ENCODE measurements at regions not wholly inside any gene's neighbourhood (a gene's known extent, or its start where the extent isn't known, plus 50 kb on each side); places are given as distances from the start of the nearest gene placed in this dataset.

DNA sequence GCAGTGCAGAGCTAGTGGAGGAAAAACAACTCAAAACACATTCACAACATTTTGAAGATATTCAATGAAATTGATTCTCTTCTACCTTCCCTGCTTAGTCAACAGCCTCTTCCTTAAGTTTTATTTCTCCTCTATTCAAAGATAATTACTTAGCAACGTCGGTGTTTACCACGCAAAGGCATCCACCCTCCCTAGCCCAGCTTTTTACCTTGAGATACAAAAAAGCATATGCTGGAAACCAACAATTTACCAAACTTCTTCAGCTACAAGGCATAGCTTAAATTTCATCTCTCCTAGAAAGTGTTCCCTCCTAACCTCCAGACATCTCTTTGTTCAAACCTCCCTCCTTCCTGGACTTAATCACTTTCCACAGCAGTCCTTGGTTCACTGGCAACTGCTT, 102.8 kb upstream of the SOD1 start:
- H3K9me3 ChIP-seq (replicated peaks; ENCODE audit: control insufficient read depth, low read depth, low read length): no peaks in the 10 kb centered on the region
- H3K4me3 ChIP-seq (ENCODE audit: low read length): no peak overlapping the region
- WGBS (ENCODE audit: insufficient coverage): 58% methylated on average over 3 of the region's 3 CpGs
- H3K27me3 ChIP-seq (ENCODE audit: control insufficient read depth, insufficient read depth, low read length): peaks cover 29% of the 10 kb centered on the region
- no peak overlapping the region for H3K27ac ChIP-seq (ENCODE audit: low read length)
- no peaks in the 10 kb centered on the region for H3K36me3 ChIP-seq (ENCODE audit: control insufficient read depth, insufficient read depth, low read length)
- peaks cover 19% of the 10 kb centered on the region for H3K4me1 ChIP-seq (ENCODE audit: control insufficient read depth, insufficient read depth, low read length)
- DNase-seq: no peak

DNA sequence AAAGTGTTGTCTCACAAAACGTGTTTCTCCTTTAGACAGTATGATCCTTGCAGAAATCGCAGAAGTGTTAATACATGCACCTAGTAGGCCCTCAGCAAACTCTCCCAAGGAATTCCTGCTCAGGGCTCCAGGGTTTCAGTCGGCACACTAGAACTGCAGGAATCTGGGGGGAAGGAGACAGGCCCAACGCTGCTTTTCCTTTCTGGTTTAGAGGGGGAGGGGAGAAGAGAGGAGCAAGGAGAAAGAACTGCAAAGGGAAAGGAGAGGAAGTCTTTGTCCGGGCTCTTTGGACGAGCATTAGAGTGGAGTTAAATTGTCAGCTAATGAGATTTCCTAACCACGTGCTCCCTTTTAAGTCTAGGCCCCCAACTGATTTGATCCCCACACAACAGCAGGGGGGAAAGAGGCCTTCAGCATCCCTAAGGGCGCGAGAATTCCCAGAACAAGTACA, 103.7 kb upstream of the SOD1 start:
- Histone ChIP-seq H3K9me3 (replicated peaks; ENCODE audit: control insufficient read depth, low read depth, low read length) (no peaks in the 10 kb centered on the region), H3K27ac (ENCODE audit: low read length) (no peak overlapping the region), H3K36me3 (ENCODE audit: control insufficient read depth, insufficient read depth, low read length) (no peaks in the 10 kb centered on the region), H3K4me1 (ENCODE audit: control insufficient read depth, insufficient read depth, low read length) (peaks cover 19% of the 10 kb centered on the region), H3K27me3 (ENCODE audit: control insufficient read depth, insufficient read depth, low read length) (peaks cover 29% of the 10 kb centered on the region), H3K4me3 (ENCODE audit: low read length) (no peak overlapping the region)
- 59% methylated on average over 3 of the region's 9 CpGs for WGBS (ENCODE audit: insufficient coverage)
- DNase-seq: no peak

DNA sequence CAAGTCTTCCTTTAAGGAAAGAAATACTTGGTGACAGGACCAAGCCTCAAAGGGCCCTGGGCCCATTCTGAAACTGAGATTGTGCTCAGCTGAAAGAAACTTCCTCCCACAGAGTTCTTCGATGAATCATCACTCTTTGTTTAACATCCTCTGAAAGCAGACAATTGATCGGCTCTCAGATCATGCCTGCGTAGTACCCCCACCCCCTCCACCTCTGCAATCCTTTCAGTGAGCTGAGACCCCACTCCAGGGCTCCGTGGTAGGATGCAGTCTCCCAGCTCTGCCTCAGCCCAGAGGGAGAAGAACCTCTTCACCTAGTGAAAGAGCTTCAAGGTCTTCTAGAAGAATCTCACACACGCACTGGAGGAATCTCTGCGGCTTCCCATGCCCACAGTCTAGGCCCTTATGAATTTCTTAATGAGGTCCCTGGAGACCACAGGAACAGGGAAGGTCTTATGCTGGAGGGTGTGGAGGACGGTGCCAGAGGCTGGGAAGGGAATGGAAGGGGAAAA, 104.9 kb upstream of the SOD1 start:
- Histone ChIP-seq H3K4me1 (ENCODE audit: control insufficient read depth, insufficient read depth, low read length) (peaks cover 10% of the 10 kb centered on the region), H3K27ac (ENCODE audit: low read length) (no peak overlapping the region), H3K27me3 (ENCODE audit: control insufficient read depth, insufficient read depth, low read length) (peaks cover 27% of the 10 kb centered on the region), H3K36me3 (ENCODE audit: control insufficient read depth, insufficient read depth, low read length) (no peaks in the 10 kb centered on the region), H3K4me3 (ENCODE audit: low read length) (no peak overlapping the region), H3K9me3 (replicated peaks; ENCODE audit: control insufficient read depth, low read depth, low read length) (peaks cover under 1% of the 10 kb centered on the region)
- no peak for DNase-seq
- 46% methylated on average over 3 of the region's 7 CpGs for WGBS (ENCODE audit: insufficient coverage)

DNA sequence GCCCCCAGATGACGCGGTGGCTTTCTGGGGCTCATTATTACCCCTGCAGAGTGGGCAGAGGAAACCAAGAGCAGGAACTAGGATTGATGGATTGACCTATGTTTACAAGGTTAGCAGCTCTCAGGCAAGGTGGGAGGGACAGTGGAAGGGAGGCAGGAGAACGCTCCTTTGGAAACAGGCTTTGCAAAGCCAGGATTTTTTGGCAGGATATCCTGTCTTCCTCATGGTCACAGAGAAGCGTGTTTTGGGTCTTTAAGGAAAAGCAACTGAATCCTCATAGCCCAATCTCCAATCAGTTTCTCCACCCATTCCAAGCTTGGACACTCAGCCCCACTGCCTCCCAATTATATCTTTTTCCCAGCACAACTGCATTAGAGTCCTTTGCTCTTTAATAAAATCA, 105.6 kb upstream of the SOD1 start:
- Histone ChIP-seq H3K27me3 (ENCODE audit: control insufficient read depth, insufficient read depth, low read length) (peaks cover 27% of the 10 kb centered on the region), H3K9me3 (replicated peaks; ENCODE audit: control insufficient read depth, low read depth, low read length) (peaks cover 2% of the 10 kb centered on the region), H3K4me3 (ENCODE audit: low read length) (no peak overlapping the region), H3K4me1 (ENCODE audit: control insufficient read depth, insufficient read depth, low read length) (peaks cover 9% of the 10 kb centered on the region), H3K36me3 (ENCODE audit: control insufficient read depth, insufficient read depth, low read length) (no peaks in the 10 kb centered on the region), H3K27ac (ENCODE audit: low read length) (no peak overlapping the region)
- DNase-seq: peak; percentile 68
- 0% methylated on average over 1 of the region's 4 CpGs for WGBS (ENCODE audit: insufficient coverage)

DNA sequence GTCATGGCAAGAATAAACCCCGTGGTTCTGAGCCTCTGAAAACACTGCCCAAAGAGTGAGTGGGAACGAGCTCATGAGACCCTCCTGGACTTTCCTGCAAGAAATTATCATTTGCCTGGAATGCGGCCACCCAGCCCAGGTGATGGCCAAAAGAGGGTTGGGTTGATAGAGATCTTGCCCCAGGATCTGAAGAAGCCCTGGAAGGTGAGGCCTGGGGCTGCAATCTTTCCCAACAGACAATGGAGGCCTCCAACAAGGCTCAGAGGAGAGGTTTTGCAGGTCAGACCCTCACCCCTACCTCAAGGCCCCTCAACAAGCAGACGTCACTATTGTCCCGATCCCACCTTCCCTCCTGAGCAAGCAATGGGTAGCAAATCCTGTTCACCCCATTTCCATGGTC, 106.0 kb upstream of the SOD1 start:
- Histone ChIP-seq H3K4me1 (ENCODE audit: control insufficient read depth, insufficient read depth, low read length) (peaks cover 9% of the 10 kb centered on the region), H3K9me3 (replicated peaks; ENCODE audit: control insufficient read depth, low read depth, low read length) (peaks cover 2% of the 10 kb centered on the region), H3K36me3 (ENCODE audit: control insufficient read depth, insufficient read depth, low read length) (no peaks in the 10 kb centered on the region), H3K27me3 (ENCODE audit: control insufficient read depth, insufficient read depth, low read length) (peaks cover 27% of the 10 kb centered on the region), H3K27ac (ENCODE audit: low read length) (no peak overlapping the region), H3K4me3 (ENCODE audit: low read length) (no peak overlapping the region)
- no peak for DNase-seq
- 71% methylated on average over 1 of the region's 5 CpGs for WGBS (ENCODE audit: insufficient coverage)

DNA sequence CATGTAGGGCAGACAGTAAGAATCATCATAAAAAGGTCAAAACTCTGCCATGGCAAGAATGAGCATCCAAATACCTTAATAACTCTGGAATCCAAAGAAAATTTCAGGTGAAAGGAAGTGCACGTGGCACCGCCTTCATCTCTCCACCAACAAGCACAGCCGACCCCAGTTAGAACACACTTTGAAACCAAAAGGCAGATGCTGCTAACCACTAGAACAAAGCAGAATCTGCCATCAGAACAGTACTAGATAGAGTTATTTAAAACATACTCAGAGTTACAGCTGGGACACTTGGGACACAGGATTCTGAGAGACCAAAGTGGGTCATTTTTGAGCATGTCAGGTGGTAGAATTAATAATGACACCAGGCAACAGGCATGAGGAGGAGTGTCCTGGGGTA, 106.7 kb upstream of the SOD1 start:
- peaks cover 2% of the 10 kb centered on the region for H3K9me3 ChIP-seq (replicated peaks; ENCODE audit: control insufficient read depth, low read depth, low read length)
- no CpG with 5 or more reads among the region's 3 CpGs for WGBS (ENCODE audit: insufficient coverage)
- DNase-seq: no peak

DNA sequence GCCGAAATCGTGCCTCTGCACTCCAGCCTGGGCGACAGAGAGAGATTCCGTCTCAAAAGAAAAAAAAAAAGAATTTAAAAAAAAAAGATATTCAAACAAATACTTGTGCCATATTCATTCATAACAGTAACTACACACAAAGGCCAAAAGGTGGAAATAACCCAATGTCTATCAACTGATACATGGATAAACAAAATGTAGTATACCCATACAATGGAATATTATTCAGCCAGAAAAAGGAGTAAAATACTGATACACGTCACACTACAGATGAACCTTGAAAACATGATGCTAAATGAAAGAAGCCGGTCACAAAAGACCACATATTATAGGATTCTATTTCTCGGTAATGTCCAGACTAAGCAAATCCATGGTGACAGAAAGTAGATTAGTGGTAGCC, 109.4 kb upstream of the SOD1 start:
- no peak for DNase-seq
- no peaks in the 10 kb centered on the region for H3K4me1 ChIP-seq (ENCODE audit: control insufficient read depth, insufficient read depth, low read length)
- no CpG with 5 or more reads among the region's 7 CpGs for WGBS (ENCODE audit: insufficient coverage)
- H3K27ac ChIP-seq (ENCODE audit: low read length): no peak overlapping the region
- no peaks in the 10 kb centered on the region for H3K36me3 ChIP-seq (ENCODE audit: control insufficient read depth, insufficient read depth, low read length)
- peaks cover 5% of the 10 kb centered on the region for H3K27me3 ChIP-seq (ENCODE audit: control insufficient read depth, insufficient read depth, low read length)
- peaks cover 2% of the 10 kb centered on the region for H3K9me3 ChIP-seq (replicated peaks; ENCODE audit: control insufficient read depth, low read depth, low read length)
- H3K4me3 ChIP-seq (ENCODE audit: low read length): no peak overlapping the region

More for the DNA sequence above, 106.7 kb upstream of the SOD1 start:
- H3K36me3 ChIP-seq (ENCODE audit: control insufficient read depth, insufficient read depth, low read length): no peaks in the 10 kb centered on the region
- peaks cover 22% of the 10 kb centered on the region for H3K27me3 ChIP-seq (ENCODE audit: control insufficient read depth, insufficient read depth, low read length)
- no peak overlapping the region for H3K27ac ChIP-seq (ENCODE audit: low read length)
- no peak overlapping the region for H3K4me3 ChIP-seq (ENCODE audit: low read length)
- peaks cover 6% of the 10 kb centered on the region for H3K4me1 ChIP-seq (ENCODE audit: control insufficient read depth, insufficient read depth, low read length)

DNA sequence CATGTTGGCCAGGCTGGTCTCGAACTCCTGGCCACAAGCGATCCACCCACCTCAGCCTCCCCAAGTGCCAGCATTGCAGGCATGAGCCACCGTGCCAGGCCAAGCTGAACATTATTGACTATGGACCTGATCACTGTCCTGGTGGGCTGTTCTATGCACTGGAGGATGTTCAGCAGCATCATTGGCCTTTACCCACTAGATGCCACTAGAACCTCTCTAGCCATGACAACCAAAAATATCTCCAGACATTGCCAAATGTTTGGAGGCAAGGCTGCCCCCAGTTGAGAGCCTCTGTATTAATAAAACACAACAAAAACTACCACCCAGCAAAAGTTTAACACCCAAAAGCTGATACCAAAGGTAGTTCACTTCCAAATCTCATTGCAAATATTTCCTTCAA, 110.8 kb upstream of the SOD1 start:
- WGBS (ENCODE audit: insufficient coverage): 100% methylated on average over 1 of the region's 3 CpGs
- no peak for DNase-seq
- Histone ChIP-seq H3K27ac (ENCODE audit: low read length) (no peak overlapping the region), H3K27me3 (ENCODE audit: control insufficient read depth, insufficient read depth, low read length) (peaks cover 2% of the 10 kb centered on the region), H3K4me3 (ENCODE audit: low read length) (no peak overlapping the region), H3K4me1 (ENCODE audit: control insufficient read depth, insufficient read depth, low read length) (no peaks in the 10 kb centered on the region), H3K9me3 (replicated peaks; ENCODE audit: control insufficient read depth, low read depth, low read length) (peaks cover 2% of the 10 kb centered on the region), H3K36me3 (ENCODE audit: control insufficient read depth, insufficient read depth, low read length) (no peaks in the 10 kb centered on the region)

DNA sequence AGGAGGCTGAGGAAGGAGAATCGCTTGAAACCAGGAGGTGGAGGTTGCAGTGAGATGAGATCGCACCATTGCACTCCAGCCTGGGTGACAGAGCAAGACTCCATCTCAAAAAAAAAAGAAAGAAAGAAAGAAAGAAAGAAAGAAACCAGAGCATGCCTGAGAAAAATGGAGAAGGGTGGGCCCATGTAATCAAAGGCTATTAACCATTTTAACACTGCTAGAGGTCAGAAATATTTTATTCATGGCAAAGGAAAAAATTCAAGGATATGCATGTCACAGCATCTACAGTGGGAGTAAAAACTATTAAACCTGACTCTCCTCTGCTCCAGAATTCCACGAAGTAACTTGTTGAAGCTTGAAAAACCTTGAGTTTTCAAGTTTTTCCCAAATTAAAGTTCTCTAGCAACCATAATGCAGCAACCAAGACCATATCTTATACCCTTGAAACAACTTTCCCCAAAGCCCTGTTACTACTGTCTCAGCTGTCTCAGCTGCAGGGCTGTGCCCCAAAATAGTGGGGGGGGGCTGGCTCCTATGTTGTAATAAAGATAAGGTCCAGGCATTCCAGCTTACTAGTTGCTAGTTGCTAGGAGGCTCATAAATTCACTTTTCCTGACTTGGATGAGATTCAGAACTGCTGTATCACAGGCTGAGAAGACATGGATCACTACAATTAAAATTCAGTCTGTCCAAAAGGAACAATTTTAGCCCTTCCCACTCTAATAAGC, 112.9 kb upstream of the SOD1 start:
- WGBS (ENCODE audit: insufficient coverage): no CpG with 5 or more reads among the region's 3 CpGs
- Histone ChIP-seq H3K27ac (ENCODE audit: low read length) (no peak overlapping the region), H3K36me3 (ENCODE audit: control insufficient read depth, insufficient read depth, low read length) (no peaks in the 10 kb centered on the region), H3K4me3 (ENCODE audit: low read length) (no peak overlapping the region), H3K27me3 (ENCODE audit: control insufficient read depth, insufficient read depth, low read length) (no peaks in the 10 kb centered on the region), H3K4me1 (ENCODE audit: control insufficient read depth, insufficient read depth, low read length) (no peaks in the 10 kb centered on the region), H3K9me3 (replicated peaks; ENCODE audit: control insufficient read depth, low read depth, low read length) (peaks cover 2% of the 10 kb centered on the region)
- DNase-seq: no peak

DNA sequence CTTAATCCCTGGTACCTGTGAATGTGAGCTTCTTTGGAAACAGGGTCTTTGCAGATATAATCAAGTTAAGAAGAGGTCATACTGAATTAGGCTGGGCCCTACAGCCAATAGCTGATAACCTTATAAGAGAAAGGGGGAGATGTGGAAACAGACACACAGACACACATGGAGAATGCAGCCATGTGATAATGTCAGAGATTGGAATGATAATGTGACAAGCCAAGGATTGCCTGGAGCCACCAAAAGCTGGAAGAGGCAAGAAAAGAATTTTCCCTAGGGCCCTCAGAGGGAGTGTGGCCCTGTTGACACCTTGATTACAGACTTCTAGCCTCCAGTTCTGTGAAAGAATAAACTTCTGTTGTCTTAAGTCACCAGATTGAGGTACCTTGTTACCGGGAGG, 114.5 kb upstream of the SOD1 start:
- H3K36me3 ChIP-seq (ENCODE audit: control insufficient read depth, insufficient read depth, low read length): no peaks in the 10 kb centered on the region
- H3K4me3 ChIP-seq (ENCODE audit: low read length): no peak overlapping the region
- peaks cover 2% of the 10 kb centered on the region for H3K9me3 ChIP-seq (replicated peaks; ENCODE audit: control insufficient read depth, low read depth, low read length)
- WGBS (ENCODE audit: insufficient coverage): no CpG with 5 or more reads among the region's 1 CpG
- no peaks in the 10 kb centered on the region for H3K27me3 ChIP-seq (ENCODE audit: control insufficient read depth, insufficient read depth, low read length)
- DNase-seq: no peak
- no peak overlapping the region for H3K27ac ChIP-seq (ENCODE audit: low read length)
- no peaks in the 10 kb centered on the region for H3K4me1 ChIP-seq (ENCODE audit: control insufficient read depth, insufficient read depth, low read length)
